Spleen (tissue), 7 donors: ENCODE measurements at regions not wholly inside any gene's neighbourhood (a gene's known extent, or its start where the extent isn't known, plus 50 kb on each side); places are given as distances from the start of the nearest gene placed in this dataset.

ENCODE experiments used
- CTCF ChIP-seq, 11 experiments: fragments of 200-600 bp in 7 of 11; fragments of 450-650 bp in 4 of 11; sonication (generic) in 4 of 11; IDR thresholded peaks in 8 of 11; conservative IDR thresholded peaks in 3 of 11; 1 replicate in 7 of 11; 2 replicates in 4 of 11; pipeline versions ENCODE4 v1.4.0 to v1.8.0; 2016 to 2021; ENCODE audit warnings: antibody characterized with exemption in 11 of 11, inconsistent platforms in 4 of 11, mild to moderate bottlenecking in 1 of 11
- POLR2A ChIP-seq, 3 donors: fragments of 450-650 bp; IDR thresholded peaks; one replicate each; pipeline ENCODE4 v1.5.1; 2017; ENCODE audit warnings: antibody characterized with exemption in 3 of 3, mild to moderate bottlenecking in 1 of 3
- POLR2AphosphoS5 ChIP-seq, 3 donors: sonication (generic); formaldehyde crosslinking; IDR thresholded peaks; one replicate each; pipeline ENCODE4 v1.5.1; 2017; ENCODE audit warnings: antibody characterized with exemption in 3 of 3
- donor health status: DM: no; HTN: no; CAD: no; lungs with moderate emphysema.
- donor health status: DM: no; HTN: no; CAD: no.
- donor health status: DM: no; HTN: no; CAD: no.

GRCh38 chr5:23314827-23315226 is 192.6 kb upstream of the PRDM9 start:
- TF ChIP-seq CTCF (IDR thresholded peaks at IDR 0.05 in 8 of 11, conservative IDR thresholded peaks at IDR 0.05 in 3 of 11): no peak
- no peak for TF ChIP-seq POLR2A (IDR thresholded peaks at IDR 0.05)
- no peak for TF ChIP-seq POLR2AphosphoS5 (IDR thresholded peaks at IDR 0.05)
